GM12878 (cell line): ENCODE measurements at regions not wholly inside any gene's neighbourhood (a gene's known extent, or its start where the extent isn't known, plus 50 kb on each side); places are given as distances from the start of the nearest gene placed in this dataset.

ENCODE experiments used
- ATF3 ChIP-seq: IDR thresholded peaks from 2 replicates; pipeline ENCODE4 v1.6.1; 2011; ENCODE audit warnings: low read depth, mild to moderate bottlenecking, low read length, moderate library complexity, borderline replicate concordance; ENCODE audit errors: extremely low read depth
- FOS ChIP-seq: IDR thresholded peaks from 3 replicates; pipeline ENCODE4 v1.6.1; 2011; ENCODE audit warnings: borderline replicate concordance; ENCODE audit not compliant: insufficient read length; ENCODE audit errors: extremely low read depth
- GATAD2B ChIP-seq: fragments of 450-650 bp; conservative IDR thresholded peaks from 2 replicates; pipeline ENCODE4 v1.6.1; 2017; ENCODE audit warnings: low read depth, mild to moderate bottlenecking, moderate library complexity
- HDAC2 ChIP-seq: fragments of 200-600 bp; sonication (generic); IDR thresholded peaks from 2 replicates; pipeline ENCODE4 v1.6.1; 2017
- NRF1 ChIP-seq: conservative IDR thresholded peaks from 2 replicates; pipeline ENCODE4 v1.6.1; 2011; ENCODE audit warnings: mild to moderate bottlenecking, low read depth, low read length, improper control_type of control experiment
- POLR2AphosphoS5 ChIP-seq: IDR thresholded peaks from 2 replicates; pipeline ENCODE4 v1.6.1; 2011; ENCODE audit warnings: mild to moderate bottlenecking, low read length, inconsistent platforms
- ZNF24 ChIP-seq: fragments of 450-650 bp; IDR thresholded peaks from 2 replicates; pipeline ENCODE4 v1.6.1; 2017; ENCODE audit warnings: antibody characterized with exemption, mild to moderate bottlenecking

DNA sequence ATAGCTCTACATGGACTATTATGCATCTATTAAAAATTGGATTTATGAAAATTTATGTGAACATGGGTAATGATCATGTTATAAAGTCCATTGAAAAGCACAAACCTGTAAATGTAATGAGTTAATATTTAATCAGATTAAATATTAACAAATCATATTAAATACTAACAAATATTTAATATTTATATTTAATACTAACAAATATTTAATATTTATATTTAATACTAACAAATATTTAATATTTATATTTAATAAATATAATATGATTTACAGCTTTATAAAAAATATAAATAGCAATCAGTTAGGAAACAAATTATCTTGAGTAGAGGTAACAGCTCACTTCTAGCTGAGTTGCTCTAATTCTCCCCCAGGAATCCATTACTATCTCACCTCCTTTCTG is 758.0 kb upstream of the USP15 start:
- TF ChIP-seq ATF3 (no peak), FOS (no peak), ZNF24 (no peak), HDAC2 (no peak), GATAD2B (no peak), POLR2AphosphoS5 (no peak), NRF1 (no peak)
